ENCODE measurements at regions not wholly inside any gene's neighbourhood (a gene's known extent, or its start where the extent isn't known, plus 50 kb on each side); places are given as distances from the start of the nearest gene placed in this dataset.
A peak's percentile ranks its signal among the peaks of the same experiment; 100 is the strongest.

GRCh38 chr19:30790056-30790680 lies 418.0 kb downstream of the ZNF536 start:
- DNase-seq (ENCODE audit: low read depth in 4 of 4, low spot score in 1 of 4) = no peak

GRCh38 chr19:30788105-30788765 lies 416.1 kb downstream of the ZNF536 start:
- no peak for DNase-seq (ENCODE audit: low read depth in 4 of 4, low spot score in 1 of 4)

GRCh38 chr19:30785458-30786137 lies 413.4 kb downstream of the ZNF536 start:
- no peak for DNase-seq (ENCODE audit: low read depth in 4 of 4, low spot score in 1 of 4)

- peak; percentile 32 to 54 (median 38) for DNase-seq (ENCODE audit: low read depth in 4 of 4, low spot score in 1 of 4)
Measured at GRCh38 chr19:30784850-30785457, 412.8 kb downstream of the ZNF536 start.

- DNase-seq (ENCODE audit: low read depth in 4 of 4, low spot score in 1 of 4) = no peak
Measured at GRCh38 chr19:30783936-30784335, 411.8 kb downstream of the ZNF536 start.

GRCh38 chr19:30783212-30783611 lies 411.0 kb downstream of the ZNF536 start:
- no peak for DNase-seq (ENCODE audit: low read depth in 4 of 4, low spot score in 1 of 4)

- DNase-seq (ENCODE audit: low read depth in 4 of 4, low spot score in 1 of 4) = no peak
Measured at GRCh38 chr19:30781519-30781918, 409.3 kb downstream of the ZNF536 start.

GRCh38 chr19:30781047-30781446 lies 408.9 kb downstream of the ZNF536 start:
- DNase-seq (ENCODE audit: low read depth in 4 of 4, low spot score in 1 of 4) = no peak

GRCh38 chr19:30780456-30780855 lies 408.3 kb downstream of the ZNF536 start:
- DNase-seq (ENCODE audit: low read depth in 4 of 4, low spot score in 1 of 4) = no peak

- DNase-seq (ENCODE audit: low read depth in 4 of 4, low spot score in 1 of 4) = no peak
Measured at GRCh38 chr19:30780032-30780431, 407.8 kb downstream of the ZNF536 start.

GRCh38 chr19:30778961-30779715 lies 407.0 kb downstream of the ZNF536 start:
- no peak for DNase-seq (ENCODE audit: low read depth in 4 of 4, low spot score in 1 of 4)

GRCh38 chr19:30778061-30778460 lies 405.9 kb downstream of the ZNF536 start:
- no peak for DNase-seq (ENCODE audit: low read depth in 4 of 4, low spot score in 1 of 4)

GRCh38 chr19:30775956-30776355 lies 403.8 kb downstream of the ZNF536 start:
- DNase-seq (ENCODE audit: low read depth in 4 of 4, low spot score in 1 of 4) = no peak

- no peak for DNase-seq (ENCODE audit: low read depth in 4 of 4, low spot score in 1 of 4)
Measured at GRCh38 chr19:30774252-30774766, 402.1 kb downstream of the ZNF536 start.

GRCh38 chr19:30762651-30763050 lies 390.5 kb downstream of the ZNF536 start:
- DNase-seq (ENCODE audit: low read depth in 4 of 4, low spot score in 1 of 4) = no peak

- no peak for DNase-seq (ENCODE audit: low read depth in 4 of 4, low spot score in 1 of 4)
Measured at GRCh38 chr19:30760014-30760413, 387.8 kb downstream of the ZNF536 start.

GRCh38 chr19:30757837-30758617 lies 385.8 kb downstream of the ZNF536 start:
- no peak for DNase-seq (ENCODE audit: low read depth in 4 of 4, low spot score in 1 of 4)

GRCh38 chr19:30757104-30757836 lies 385.1 kb downstream of the ZNF536 start:
- DNase-seq (ENCODE audit: low read depth in 4 of 4, low spot score in 1 of 4) = no peak

GRCh38 chr19:30755581-30755980 lies 383.4 kb downstream of the ZNF536 start:
- DNase-seq (ENCODE audit: low read depth in 4 of 4, low spot score in 1 of 4) = no peak

- DNase-seq (ENCODE audit: low read depth in 4 of 4, low spot score in 1 of 4) = no peak
Measured at GRCh38 chr19:30754162-30754561, 382.0 kb downstream of the ZNF536 start.

All from stimulated activated CD4-positive, alpha-beta T cell treated with anti-CD3 and anti-CD28 coated beads, Interleukin-1b, Interleukin-23, amount 100 ng/mL, for 24 hours (primary cell).